ENCODE measurements at regions not wholly inside any gene's neighbourhood (a gene's known extent, or its start where the extent isn't known, plus 50 kb on each side); places are given as distances from the start of the nearest gene placed in this dataset.

GRCh38 chr11:87528752-87529151 is 491.0 kb downstream of the TMEM135 start:
- no peak for TF ChIP-seq JUNB (IDR thresholded peaks at IDR 0.05; ENCODE audit: unreplicated experiment)
- TF ChIP-seq CTCF (conservative IDR thresholded peaks at IDR 0.05; ENCODE audit: low read depth in 2 of 2): no peak
- TF ChIP-seq ZNF462 (CRISPR knock-in tag; IDR thresholded peaks at IDR 0.05): no peak
- TF ChIP-seq ZNF331 (CRISPR knock-in tag; IDR thresholded peaks at IDR 0.05; ENCODE audit: low read depth): no peak
- TF ChIP-seq CREB1 (CRISPR knock-in tag; IDR thresholded peaks at IDR 0.05; ENCODE audit: low read depth): no peak
- no peak for TF ChIP-seq STAT1 (IDR thresholded peaks at IDR 0.05; ENCODE audit: unreplicated experiment)
- no peak for TF ChIP-seq REST (IDR thresholded peaks at IDR 0.05; ENCODE audit: unreplicated experiment)
- no peak for TF ChIP-seq ETS1 (IDR thresholded peaks at IDR 0.05)
- no peak for TF ChIP-seq NANOG (IDR thresholded peaks at IDR 0.05; ENCODE audit: borderline replicate concordance)
- TF ChIP-seq POLR2AphosphoS5 (IDR thresholded peaks at IDR 0.05; ENCODE audit: low read depth): no peak
- no peak for TF ChIP-seq ZNF114 (CRISPR knock-in tag; IDR thresholded peaks at IDR 0.05)
- TF ChIP-seq EZH2phosphoT487 (IDR thresholded peaks at IDR 0.05; ENCODE audit: unreplicated experiment): no peak
- TF ChIP-seq EZH2 (IDR thresholded peaks at IDR 0.05; ENCODE audit: low read depth, unreplicated experiment): no peak
- Histone ChIP-seq H3K27me3 (ENCODE audit: insufficient read depth) (no peaks in the 10 kb centered on the region), H3K36me3 (ENCODE audit: insufficient read depth) (no peaks in the 10 kb centered on the region), H4K20me1 (replicated peaks; ENCODE audit: insufficient read depth) (no peaks in the 10 kb centered on the region), H3K79me2 (replicated peaks; ENCODE audit: insufficient read depth) (no peaks in the 10 kb centered on the region), H2AFZ (no peak overlapping the region), H3K4me1 (ENCODE audit: insufficient read depth) (no peaks in the 10 kb centered on the region), H3K27ac (ENCODE audit: low read depth) (no peak overlapping the region), H3K4me2 (no peak overlapping the region), H3K4me3 (no peak overlapping the region), H3K9me2 (ENCODE audit: insufficient read depth) (no peaks in the 10 kb centered on the region; the same call in 1 of the 2 replicates), H3F3A (replicated peaks; ENCODE audit: low read depth) (no peaks in the 10 kb centered on the region)
- Mint-ChIP-seq H3K36me3 (ENCODE audit: low read depth) (peaks cover 16% of the 10 kb centered on the region), H3K4me1 (no peaks in the 10 kb centered on the region), H3K27me3 (ENCODE audit: insufficient read depth, low read depth, poor library complexity) (no peaks in the 10 kb centered on the region), H3K9me3 (peaks cover 17% of the 10 kb centered on the region), H3K4me3 (no peak overlapping the region), H3K27ac (no peak overlapping the region)
- ATAC-seq: no peak
- no peak for DNase-seq (ENCODE audit: low spot score)

Measured in GM23338 (cell line).